Sigmoid colon (tissue), 6 donors: ENCODE measurements at regions not wholly inside any gene's neighbourhood (a gene's known extent, or its start where the extent isn't known, plus 50 kb on each side); places are given as distances from the start of the nearest gene placed in this dataset.
"Not testable (repeated sequence)": the region's sequence is repeated elsewhere in the genome, so short reads cannot be mapped to it uniquely, and the experiment has no call there.

ENCODE experiments used
- DNase-seq: peaks from one replicate; pipeline ENCODE4 v3.0.0-alpha.2; 2019
- H3K27ac ChIP-seq, 4 donors: fragments of 200-600 bp; sonication (generic); one replicate each; pipeline ENCODE4 v1.5.1; 2016 to 2019; ENCODE audit warnings: mild to moderate bottlenecking in 1 of 4
- H3K27me3 ChIP-seq, 3 donors: fragments of 200-600 bp; sonication (generic); one replicate each; pipeline ENCODE4 v1.5.1; 2019; ENCODE audit warnings: mild to moderate bottlenecking in 1 of 3
- H3K36me3 ChIP-seq, 4 donors: fragments of 200-600 bp; sonication (generic); one replicate each; pipeline ENCODE4 v1.5.1; 2016 to 2019
- H3K4me1 ChIP-seq, 4 donors: fragments of 200-600 bp; sonication (generic); one replicate each; pipeline ENCODE4 v1.5.1; 2017 to 2019
- H3K4me3 ChIP-seq, 4 donors: fragments of 200-600 bp; sonication (generic); one replicate each; pipeline ENCODE4 v1.5.1; 2017 to 2019; ENCODE audit warnings: mild to moderate bottlenecking in 2 of 4, moderate library complexity in 1 of 4
- H3K9me3 ChIP-seq, 4 donors: fragments of 200-600 bp in 3 of 4; sonication (generic) in 3 of 4; one replicate each; pipeline versions ENCODE4 v1.5.1 to v1.6.1; 2013 to 2019
- CTCF ChIP-seq, 4 experiments: fragments of 450-650 bp in 3 of 4; fragments of 200-600 bp in 1 of 4; IDR thresholded peaks; one replicate each; pipeline ENCODE4 v1.5.1; 2016 to 2019; ENCODE audit warnings: antibody characterized with exemption in 4 of 4, mild to moderate bottlenecking in 3 of 4, moderate library complexity in 2 of 4
- EP300 ChIP-seq, 4 donors: sonication (generic); formaldehyde crosslinking; IDR thresholded peaks; one replicate each; pipeline ENCODE4 v1.6.1; 2017; ENCODE audit warnings: antibody characterized with exemption in 4 of 4
- POLR2A ChIP-seq, 2 donors: fragments of 450-650 bp; IDR thresholded peaks; one replicate each; pipeline ENCODE4 v1.6.1; 2016; ENCODE audit warnings: antibody characterized with exemption in 2 of 2, mild to moderate bottlenecking in 2 of 2, moderate library complexity in 2 of 2
- POLR2AphosphoS5 ChIP-seq, 4 donors: sonication (generic); formaldehyde crosslinking; IDR thresholded peaks; one replicate each; pipeline ENCODE4 v1.6.1; 2017; ENCODE audit warnings: antibody characterized with exemption in 4 of 4
- WGBS, 2 donors: extraction: QIAGEN DNeasy Blood & Tissue Kit; methylation state at CpG; one replicate each; pipeline ENCODE4 v1.1.7; 2013; 5-methylcytosine and 5-hydroxymethylcytosine counted together
- intact Hi-C: fragments of 100-400 bp; cut with DNase I; formaldehyde crosslinking; loops from one replicate; pipeline ENCODE4 v1.15.1; 2023
- donor health status: healthy with polysubstance abuse.
- donor health status: healthy.

GRCh38 chr3:8157640-8158039 lies 344.0 kb upstream of the LMCD1 start:
- no peak for TF ChIP-seq POLR2AphosphoS5 (IDR thresholded peaks at IDR 0.05)
- no peak for TF ChIP-seq POLR2A (IDR thresholded peaks at IDR 0.05)
- no peak for TF ChIP-seq EP300 (IDR thresholded peaks at IDR 0.05)
- TF ChIP-seq CTCF (IDR thresholded peaks at IDR 0.05): no peak
- Histone ChIP-seq H3K4me1 (no peaks in the 10 kb centered on the region), H3K9me3 (no peaks in the 10 kb centered on the region), H3K27me3 (no peaks in the 10 kb centered on the region), H3K4me3 (no peak overlapping the region), H3K36me3 (no peaks in the 10 kb centered on the region), H3K27ac (no peak overlapping the region)
- WGBS, 2 donors: 84 to 89% methylated on average over 4 of the region's 4 CpGs
- no peak for DNase-seq
- intact Hi-C loops: no loop called here

- Histone ChIP-seq H3K27ac (no peak overlapping the region), H3K36me3 (no peaks in the 10 kb centered on the region), H3K4me3 (no peak overlapping the region), H3K9me3 (no peaks in the 10 kb centered on the region), H3K4me1 (no peaks in the 10 kb centered on the region), H3K27me3 (no peaks in the 10 kb centered on the region)
- TF ChIP-seq POLR2AphosphoS5 (IDR thresholded peaks at IDR 0.05) (no peak), EP300 (IDR thresholded peaks at IDR 0.05) (no peak), POLR2A (IDR thresholded peaks at IDR 0.05) (no peak), CTCF (IDR thresholded peaks at IDR 0.05) (no peak)
- 93 to 97% methylated on average over 1 of the region's 1 CpG for WGBS, 2 donors
- no peak for DNase-seq
- intact Hi-C loops: no loop called here
These were observed 337.5 kb upstream of the LMCD1 start for GRCh38 chr3:8164145-8164544.

- Histone ChIP-seq H3K27me3 (no peaks in the 10 kb centered on the region), H3K4me3 (no peak overlapping the region), H3K27ac (no peak overlapping the region), H3K9me3 (no peaks in the 10 kb centered on the region), H3K36me3 (no peaks in the 10 kb centered on the region), H3K4me1 (no peaks in the 10 kb centered on the region)
- DNase-seq: no peak
- WGBS, 2 donors: 55 to 81% methylated on average over 2 of the region's 2 CpGs
- no peak for TF ChIP-seq CTCF (IDR thresholded peaks at IDR 0.05)
- no peak for TF ChIP-seq POLR2AphosphoS5 (IDR thresholded peaks at IDR 0.05)
- TF ChIP-seq EP300 (IDR thresholded peaks at IDR 0.05): no peak
- TF ChIP-seq POLR2A (IDR thresholded peaks at IDR 0.05): no peak
- intact Hi-C loops: no loop called here
These were observed 335.6 kb upstream of the LMCD1 start for GRCh38 chr3:8166014-8166413.

- intact Hi-C loops: no loop called here
- H3K4me3 ChIP-seq: no peak overlapping the region
- no peak for TF ChIP-seq POLR2AphosphoS5 (IDR thresholded peaks at IDR 0.05)
- TF ChIP-seq POLR2A (IDR thresholded peaks at IDR 0.05): no peak
- TF ChIP-seq CTCF (IDR thresholded peaks at IDR 0.05): no peak
- TF ChIP-seq EP300 (IDR thresholded peaks at IDR 0.05): no peak
- no peaks in the 10 kb centered on the region for H3K4me1 ChIP-seq
- H3K27me3 ChIP-seq: no peaks in the 10 kb centered on the region
- H3K27ac ChIP-seq: no peak overlapping the region
- 50 to 66% methylated on average over 5 of the region's 5 CpGs for WGBS, 2 donors
- H3K36me3 ChIP-seq: no peaks in the 10 kb centered on the region
- H3K9me3 ChIP-seq: no peaks in the 10 kb centered on the region
- no peak for DNase-seq
These were observed 330.6 kb upstream of the LMCD1 start for GRCh38 chr3:8170971-8171508.

GRCh38 chr3:8173892-8174291 lies 327.7 kb upstream of the LMCD1 start:
- no peak for DNase-seq
- no peaks in the 10 kb centered on the region for H3K27me3 ChIP-seq
- H3K9me3 ChIP-seq: no peaks in the 10 kb centered on the region
- intact Hi-C loops: no loop called here
- no peaks in the 10 kb centered on the region for H3K4me1 ChIP-seq
- H3K36me3 ChIP-seq: no peaks in the 10 kb centered on the region
- no peak overlapping the region for H3K27ac ChIP-seq
- H3K4me3 ChIP-seq: no peak overlapping the region
- TF ChIP-seq POLR2A (IDR thresholded peaks at IDR 0.05) (no peak), EP300 (IDR thresholded peaks at IDR 0.05) (no peak), POLR2AphosphoS5 (IDR thresholded peaks at IDR 0.05) (no peak), CTCF (IDR thresholded peaks at IDR 0.05) (no peak)
- 73 to 82% methylated on average over 2 of the region's 2 CpGs for WGBS, 2 donors

GRCh38 chr3:8176759-8177483 lies 324.7 kb upstream of the LMCD1 start:
- intact Hi-C loops, H3K27me3 ChIP-seq, H3K27ac ChIP-seq, H3K36me3 ChIP-seq, DNase-seq, H3K4me3 ChIP-seq, H3K4me1 ChIP-seq, H3K9me3 ChIP-seq: not testable (repeated sequence)
- 83 to 86% methylated on average over 10 of the region's 10 CpGs for WGBS, 2 donors

GRCh38 chr3:8178516-8178915 lies 323.1 kb upstream of the LMCD1 start:
- H3K4me3 ChIP-seq, H3K36me3 ChIP-seq, intact Hi-C loops, H3K4me1 ChIP-seq, DNase-seq, H3K27me3 ChIP-seq, H3K27ac ChIP-seq, H3K9me3 ChIP-seq: not testable (repeated sequence)
- 75 to 78% methylated on average over 7 of the region's 7 CpGs for WGBS, 2 donors
